ENCODE measurements at regions not wholly inside any gene's neighbourhood (a gene's known extent, or its start where the extent isn't known, plus 50 kb on each side); places are given as distances from the start of the nearest gene placed in this dataset.

DNA sequence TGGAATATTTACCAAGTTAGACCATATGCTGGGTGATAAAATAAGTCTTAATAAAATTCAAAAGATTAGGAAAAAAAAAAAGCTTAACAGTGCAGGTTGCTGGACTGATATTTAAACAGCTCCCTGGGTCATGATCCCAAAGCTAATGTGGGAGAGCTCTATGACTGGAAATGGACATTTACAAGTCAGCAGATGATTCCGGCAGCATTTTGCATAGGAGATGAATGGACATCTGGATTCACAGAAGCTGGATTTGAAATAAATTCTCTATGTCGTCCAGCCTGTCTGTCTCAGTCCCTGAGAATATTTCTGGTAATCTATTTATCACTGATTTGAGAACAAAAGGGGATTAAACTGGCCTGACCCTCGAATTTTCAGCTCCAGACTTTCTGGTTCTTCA lies 52.3 kb upstream of the KLHL25 start:
- DNase-seq (ENCODE audit: low read depth) = no peak

DNA sequence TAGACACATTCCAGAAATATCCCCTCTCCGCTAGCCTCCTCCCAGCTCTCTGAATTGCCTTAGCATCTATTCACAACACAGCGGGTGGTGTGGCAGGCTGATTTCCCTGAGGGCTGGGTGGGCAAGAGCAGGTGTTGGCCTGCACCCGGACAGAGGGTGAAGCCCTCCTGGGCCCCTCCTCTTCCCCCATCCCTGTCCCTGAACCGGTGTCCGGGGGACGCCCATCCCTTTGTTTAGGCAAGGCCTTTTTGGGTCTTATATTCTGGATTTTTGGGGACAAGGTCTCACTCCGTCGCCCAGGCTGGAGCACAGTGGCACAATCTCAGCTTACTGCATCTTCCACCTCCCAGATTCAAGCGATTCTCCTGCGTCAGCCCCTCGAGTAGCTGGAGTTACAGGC lies 55.2 kb upstream of the KLHL25 start:
- no peak for DNase-seq (ENCODE audit: low read depth)

DNA sequence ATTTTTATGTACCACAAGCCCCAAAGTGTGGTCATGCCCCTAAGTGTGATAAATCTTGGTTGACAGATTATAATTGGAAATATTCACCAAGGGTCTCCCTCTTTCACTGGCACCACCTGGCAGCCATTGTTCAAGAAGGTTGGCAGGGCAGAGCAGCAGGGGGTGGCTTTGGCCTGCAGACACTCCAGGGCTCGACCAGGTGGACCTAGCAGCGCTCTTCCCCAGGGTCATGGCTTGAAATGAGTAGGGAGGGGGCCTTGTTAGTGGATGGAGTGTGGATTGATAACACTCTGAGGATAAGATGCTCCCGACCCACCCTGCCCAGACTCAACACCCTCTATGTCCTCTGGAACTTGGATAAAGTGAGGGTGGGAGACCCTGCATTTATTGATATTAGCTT lies 58.2 kb upstream of the KLHL25 start:
- no peak for DNase-seq (ENCODE audit: low read depth)

DNA sequence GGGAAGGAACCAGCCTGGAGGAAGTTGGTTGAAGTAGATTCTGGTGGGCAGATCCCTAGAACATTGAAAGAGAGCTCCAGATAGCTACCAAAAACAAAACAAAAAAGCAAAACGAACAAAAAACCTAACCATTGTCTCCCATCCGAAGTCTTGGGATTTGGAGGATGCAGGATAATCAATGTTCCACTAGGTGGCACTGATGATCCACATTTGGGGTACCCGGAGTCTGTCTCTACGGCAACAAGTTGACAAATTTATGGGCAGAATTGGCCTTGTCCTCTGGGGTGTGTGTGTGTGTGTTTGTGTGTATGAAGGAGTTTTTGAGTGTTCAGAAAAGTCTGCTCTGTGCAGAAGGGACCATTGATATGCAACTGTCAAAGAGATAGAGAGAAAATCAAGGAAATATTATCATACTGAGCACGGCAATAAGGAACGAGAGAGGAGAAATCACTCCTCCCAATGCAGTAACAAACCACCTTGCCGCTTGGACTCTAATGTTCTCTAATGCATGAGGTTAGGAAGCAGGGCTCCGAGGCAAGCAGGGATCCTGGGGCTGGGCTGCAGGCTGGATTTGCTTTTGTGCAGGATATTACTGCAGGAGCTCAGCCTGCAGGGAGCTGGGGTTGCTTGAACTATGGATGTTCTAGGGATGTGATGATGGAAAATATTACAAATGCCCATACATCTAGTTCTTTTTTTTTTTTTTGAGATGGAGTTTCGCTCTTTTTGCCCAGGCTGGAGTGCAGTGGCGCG lies 59.8 kb upstream of the KLHL25 start:
- peak; percentile 7 for DNase-seq (ENCODE audit: low read depth)

DNA sequence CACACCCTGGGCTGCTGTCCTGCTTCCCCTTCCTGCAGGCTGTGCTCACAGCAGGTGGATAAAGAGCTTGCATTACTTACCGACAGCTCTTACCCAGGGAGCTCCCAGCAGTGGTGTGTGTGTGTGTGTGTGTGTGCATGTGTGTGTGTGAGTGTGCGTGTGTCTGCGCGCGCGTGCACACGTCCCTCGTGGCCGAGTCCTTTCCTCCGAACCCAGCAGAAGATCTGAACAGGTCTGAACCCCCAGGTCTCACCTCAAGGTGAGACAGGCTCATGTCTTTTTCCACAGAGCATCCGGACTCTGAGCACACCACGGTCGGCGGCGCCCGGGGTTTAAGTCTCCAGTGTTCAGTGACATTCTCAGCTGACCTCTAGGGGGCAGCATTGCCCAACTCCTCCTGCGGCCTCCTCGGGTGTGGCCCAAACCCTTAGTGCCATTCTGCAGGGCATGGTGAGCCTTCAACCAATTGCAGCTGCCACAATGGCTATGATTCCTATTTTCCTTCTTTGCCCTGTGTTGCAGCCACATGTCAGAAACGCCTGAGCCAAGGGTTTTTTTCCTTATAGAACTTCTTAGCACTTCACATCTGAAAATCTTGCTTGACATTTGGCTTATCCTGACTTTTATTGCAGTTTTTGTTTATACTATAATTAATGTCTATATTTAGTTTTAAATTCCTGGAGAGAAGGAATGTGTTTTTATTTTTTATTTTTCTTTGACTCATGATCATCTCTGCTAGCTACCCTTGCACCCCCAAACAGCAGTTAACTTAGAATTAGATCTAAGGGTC lies 64.1 kb upstream of the KLHL25 start:
- peak; percentile 63 for DNase-seq (ENCODE audit: low read depth)

DNA sequence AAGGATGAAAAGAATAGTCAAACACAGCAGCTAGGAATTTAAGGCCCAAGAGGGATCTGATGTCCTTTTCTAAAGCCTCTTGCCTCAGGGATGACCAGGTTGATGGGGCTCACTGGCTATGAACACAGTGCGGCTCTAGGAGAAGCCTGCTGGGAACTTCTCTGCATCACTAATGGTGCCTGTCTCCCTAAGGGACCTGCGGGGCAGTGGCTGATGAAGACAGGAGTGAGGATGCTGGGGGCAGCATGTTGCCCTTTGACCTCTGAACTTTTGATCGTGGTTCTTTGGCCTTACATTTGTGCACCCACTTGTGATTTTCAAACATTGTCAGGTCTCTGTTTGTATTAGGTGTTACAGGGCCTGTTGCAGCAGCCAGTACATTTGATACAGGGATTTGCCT lies 64.9 kb upstream of the KLHL25 start:
- no peak for DNase-seq (ENCODE audit: low read depth)

DNA sequence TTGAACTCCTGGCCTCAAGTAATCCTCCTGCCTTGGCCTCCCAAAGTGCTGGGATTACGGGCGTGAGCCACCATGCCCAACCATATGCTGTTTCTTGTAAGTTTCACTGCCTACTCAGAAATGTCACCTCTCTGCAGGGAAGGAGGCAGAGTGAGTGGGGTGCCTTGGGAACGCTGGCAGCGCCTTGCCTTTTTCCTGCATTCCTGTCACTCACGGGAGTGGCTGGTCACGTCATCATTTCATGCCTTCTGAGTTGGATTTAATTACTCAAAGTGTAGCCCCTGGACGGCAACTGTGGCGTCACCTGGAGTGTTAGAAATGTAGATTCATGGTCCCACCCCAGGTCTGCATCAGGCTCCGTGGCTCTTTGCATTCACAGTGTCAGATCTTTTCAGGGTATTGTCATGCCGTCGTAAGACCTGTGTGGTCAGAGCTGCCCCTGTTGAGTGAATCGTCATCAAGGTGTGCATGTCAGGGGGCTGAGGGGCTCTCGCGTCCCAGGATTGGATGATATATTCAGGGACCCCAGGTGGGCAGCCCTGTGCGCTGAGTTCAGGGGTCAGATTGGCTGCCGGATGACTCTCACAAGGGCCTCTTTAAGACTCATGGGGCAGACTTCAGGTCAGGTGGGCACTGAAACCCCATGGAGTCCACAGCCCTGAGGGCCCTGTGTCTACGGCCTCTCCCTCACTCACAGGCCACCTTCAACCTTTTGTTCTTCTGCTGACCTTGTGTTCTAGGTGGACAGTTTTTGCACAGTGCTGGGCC lies 65.9 kb upstream of the KLHL25 start:
- DNase-seq (ENCODE audit: low read depth) = no peak

DNA sequence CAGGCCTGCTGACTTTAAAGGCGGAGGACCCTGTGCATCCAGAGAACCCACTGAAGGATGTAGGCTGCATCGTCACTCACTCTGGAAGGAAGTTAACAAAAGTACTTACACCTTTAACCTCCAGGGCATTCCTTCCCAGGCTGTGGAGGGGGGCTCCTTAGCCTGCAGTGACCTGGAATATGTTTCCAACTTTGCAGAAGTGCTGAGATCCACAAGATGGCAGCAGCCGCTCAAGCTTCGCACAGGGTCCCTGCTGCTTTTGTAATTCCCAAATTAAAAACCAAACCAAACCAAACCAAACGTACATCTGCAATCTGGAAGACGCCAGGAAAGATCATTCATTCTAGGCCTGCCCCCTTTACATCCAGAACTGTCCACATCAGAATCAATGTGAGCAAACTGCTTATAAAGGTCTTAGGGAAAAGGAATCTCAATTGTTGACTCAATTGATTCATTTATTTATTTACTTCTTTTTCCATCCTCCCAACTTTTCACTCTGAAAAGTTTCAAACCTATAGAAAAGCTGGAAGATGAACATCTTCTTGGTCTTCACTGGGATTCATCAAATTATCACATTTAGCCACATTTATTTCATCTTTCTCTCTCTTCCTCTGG lies 70.5 kb upstream of the KLHL25 start:
- no peak for DNase-seq (ENCODE audit: low read depth)

DNA sequence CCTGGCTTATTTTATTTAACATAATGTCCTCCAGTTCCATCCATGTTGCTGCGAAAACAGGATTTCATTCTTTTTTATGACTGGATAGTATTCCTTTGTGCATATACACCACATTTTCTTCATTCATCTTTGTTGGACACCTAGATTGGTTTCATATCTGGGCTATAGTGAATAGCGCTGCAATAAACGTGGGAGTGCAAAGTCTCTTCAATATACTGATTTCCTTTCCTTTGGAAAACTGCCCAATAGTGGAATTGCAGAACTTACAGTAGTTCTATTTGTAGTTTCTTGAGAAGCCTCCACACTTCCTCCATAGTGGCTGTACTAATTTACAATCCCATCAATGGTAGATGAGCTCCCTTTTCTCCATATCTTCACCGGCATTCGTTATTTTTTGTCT lies 72.5 kb upstream of the KLHL25 start:
- no peak for DNase-seq (ENCODE audit: low read depth)

DNA sequence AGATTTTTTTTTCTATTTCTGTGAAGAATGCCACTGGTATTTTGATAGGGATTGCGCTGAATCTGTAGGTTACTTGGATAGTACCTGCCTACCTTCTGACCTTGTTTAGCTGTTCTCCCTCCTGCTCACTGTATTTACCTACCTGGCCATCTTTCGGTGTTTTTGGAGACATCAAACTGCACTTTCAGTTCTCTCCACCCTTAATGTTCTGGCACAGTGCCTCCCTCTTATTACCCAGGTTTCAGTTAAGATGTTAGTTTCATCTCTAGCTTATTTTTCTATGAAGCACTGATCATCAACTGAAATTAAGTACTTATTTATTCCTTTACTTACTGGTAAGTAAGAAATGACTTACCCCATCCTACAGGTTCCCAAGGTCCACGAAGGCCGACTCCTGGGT lies 74.4 kb upstream of the KLHL25 start:
- DNase-seq (ENCODE audit: low read depth) = no peak

DNA sequence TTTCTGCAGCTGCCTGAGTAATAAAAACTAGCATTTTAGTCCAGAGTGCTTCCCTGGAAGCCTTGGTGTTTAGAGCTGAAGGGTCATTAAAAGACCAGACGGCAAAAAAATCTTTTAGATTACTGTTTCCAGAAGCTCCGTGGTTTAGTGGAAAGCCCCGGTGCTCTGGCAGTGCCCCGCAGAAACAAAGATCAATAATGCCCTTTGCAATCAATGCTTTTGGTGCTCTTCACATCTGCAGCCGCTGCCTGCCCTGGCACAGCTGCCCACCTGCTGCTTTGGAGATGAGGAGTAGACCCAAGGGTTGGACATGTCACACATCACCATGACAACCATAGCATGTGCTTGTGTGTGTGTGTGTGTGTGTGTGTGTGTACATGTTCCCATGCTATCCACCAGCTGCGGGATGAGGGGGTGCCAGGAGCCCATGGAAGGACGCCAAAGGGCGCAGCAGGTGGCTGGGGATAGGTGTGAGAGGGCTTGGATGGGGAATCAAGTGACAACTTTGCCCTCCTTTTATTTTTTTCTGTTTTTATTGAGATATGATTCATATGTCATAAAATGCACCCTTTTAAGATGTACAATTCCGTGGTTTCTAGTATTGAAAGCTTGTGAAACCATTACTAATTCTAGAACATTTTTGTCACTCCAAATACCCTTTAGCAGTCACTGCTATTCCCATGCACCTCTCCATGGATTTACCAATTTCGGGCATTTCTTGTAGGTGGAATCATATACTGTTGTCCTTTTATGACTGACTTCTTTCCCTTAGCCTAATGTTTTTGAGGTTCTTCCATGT lies 75.7 kb upstream of the KLHL25 start:
- DNase-seq (ENCODE audit: low read depth) = no peak

DNA sequence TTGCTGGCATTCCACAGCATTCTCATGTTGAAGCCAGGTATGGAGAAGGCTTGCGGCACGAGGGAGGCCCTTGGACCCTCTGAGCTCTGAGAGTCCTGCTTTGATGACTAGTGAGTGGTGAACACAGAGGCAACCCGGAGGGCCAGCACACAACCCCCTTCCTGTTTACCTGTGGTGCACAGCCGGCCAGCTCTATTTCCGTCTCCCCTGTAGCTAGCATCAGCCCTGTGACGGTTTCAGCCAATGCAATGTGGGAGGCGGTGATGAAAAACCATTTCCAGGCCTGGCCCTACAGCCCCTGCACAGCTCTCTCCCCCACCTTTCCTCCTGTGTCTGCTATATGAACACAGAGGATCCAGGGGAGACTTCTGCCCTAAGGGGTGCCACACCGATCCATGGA lies 76.8 kb upstream of the KLHL25 start:
- DNase-seq (ENCODE audit: low read depth) = no peak

DNA sequence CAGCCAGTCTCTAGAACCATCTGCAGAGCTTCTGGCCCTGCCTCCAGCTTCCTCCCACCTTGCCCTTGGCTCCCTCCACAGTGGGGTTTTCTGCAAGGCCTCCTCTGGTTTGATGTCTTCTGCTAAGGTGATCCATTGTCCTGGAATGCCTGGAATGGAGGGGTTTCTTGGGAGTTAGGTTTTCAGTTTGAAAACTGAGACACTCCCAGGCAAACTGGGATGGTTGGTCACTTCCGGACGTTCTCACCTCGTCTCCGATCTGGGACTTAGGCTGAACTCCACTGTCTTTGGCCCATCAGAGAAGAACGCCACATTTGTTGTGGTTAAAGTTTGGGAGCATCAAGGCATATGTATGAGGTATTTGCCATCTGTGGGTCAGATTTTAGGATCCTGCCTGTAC lies 77.4 kb upstream of the KLHL25 start:
- DNase-seq (ENCODE audit: low read depth) = no peak

DNA sequence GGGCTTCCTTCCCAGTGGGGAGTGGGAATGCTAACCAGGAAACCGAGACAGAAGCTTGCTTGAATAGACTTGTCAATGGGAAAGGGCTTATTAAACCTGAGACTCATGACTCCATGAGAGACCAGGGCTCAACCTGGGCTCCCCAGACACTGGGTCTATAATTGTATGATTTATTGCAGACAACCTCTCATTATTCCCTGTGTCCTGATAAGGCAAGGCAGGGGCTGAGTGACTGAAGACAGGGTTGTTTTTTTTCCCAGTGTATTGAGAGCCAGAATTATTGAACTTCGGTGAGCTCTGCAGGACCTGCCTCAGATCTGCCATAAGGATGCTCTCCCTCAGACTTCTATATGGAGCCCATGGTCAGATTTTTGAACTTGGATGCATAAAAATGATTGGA lies 79.5 kb upstream of the KLHL25 start:
- no peak for DNase-seq (ENCODE audit: low read depth)

DNA sequence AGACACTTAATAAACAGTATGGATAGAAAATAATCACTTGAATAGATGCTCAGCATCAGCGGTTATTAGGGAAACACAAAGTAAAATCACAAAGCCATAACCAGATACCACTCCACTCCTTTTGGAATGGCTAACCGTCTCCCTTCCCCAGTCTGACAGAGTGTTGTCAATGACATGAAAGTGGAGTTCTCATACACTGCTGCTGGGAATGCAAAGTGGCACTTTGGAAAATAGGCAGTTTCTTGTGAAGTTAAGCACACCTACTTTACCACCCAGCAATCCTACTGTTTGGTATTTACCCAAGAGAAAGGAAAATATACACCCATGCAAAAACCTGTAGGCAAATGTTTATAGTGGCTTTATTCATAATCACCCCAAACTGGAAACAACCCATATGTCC lies 81.0 kb upstream of the KLHL25 start:
- no peak for DNase-seq (ENCODE audit: low read depth)

DNA sequence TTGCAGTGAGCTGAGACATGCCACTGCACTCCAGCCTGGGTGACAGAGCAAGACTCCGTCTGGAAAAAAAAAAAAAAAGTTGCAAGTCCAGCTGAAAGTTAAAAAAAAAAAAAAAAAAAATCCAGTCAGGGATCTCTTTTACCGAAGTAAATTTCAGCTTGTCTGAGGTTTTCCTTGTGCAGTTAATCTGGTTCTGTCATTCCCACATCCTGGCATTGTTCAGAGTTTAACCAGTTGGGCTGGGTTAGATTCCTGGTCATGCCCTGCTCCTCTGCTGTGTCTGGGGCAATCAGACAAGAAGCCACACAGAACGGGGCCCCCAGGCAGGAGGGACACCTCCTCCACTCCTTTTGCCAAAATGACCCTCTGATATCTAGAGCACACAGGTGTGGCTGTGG lies 84.1 kb upstream of the KLHL25 start:
- no peak for DNase-seq (ENCODE audit: low read depth)

DNA sequence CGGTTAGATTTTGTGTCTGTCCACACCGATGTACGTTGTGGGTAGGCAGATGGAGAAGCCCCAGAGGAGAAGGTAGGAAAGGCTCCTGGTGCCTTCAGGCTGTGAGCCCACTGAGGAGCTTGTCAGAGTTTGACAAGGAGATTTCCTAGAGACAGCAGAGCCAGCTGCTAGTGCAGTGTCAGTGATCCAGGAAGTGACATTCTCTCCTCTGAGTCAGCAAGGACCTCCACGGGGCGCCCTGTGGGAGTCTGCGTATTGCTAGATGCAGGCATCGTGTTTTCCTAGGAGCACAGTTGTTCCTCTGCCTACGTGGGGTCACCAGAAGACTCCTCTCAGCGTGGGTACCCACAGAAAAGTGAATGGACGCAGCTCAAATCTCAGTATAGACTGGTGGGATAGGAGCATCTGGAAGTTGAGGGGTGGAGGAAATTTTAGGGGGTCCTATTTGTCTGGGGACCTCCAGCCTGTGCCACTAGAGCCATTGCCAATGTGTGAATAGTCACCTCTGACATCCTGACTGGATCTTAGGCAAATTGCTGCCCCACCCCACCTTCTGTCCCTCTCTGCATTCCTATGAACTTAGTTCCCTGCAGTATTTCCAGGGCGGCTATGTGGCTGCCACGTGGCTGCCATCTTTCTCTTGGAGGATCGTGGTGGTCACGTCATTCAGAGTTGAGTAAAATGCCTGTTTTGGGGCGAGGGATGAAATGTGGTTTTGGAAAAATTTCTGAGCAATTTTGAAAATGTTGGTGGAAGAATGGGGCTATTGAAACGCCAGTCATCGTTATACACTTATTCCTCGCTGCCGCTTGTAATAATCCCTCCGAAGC lies 84.8 kb upstream of the KLHL25 start:
- DNase-seq (ENCODE audit: low read depth) = no peak

DNA sequence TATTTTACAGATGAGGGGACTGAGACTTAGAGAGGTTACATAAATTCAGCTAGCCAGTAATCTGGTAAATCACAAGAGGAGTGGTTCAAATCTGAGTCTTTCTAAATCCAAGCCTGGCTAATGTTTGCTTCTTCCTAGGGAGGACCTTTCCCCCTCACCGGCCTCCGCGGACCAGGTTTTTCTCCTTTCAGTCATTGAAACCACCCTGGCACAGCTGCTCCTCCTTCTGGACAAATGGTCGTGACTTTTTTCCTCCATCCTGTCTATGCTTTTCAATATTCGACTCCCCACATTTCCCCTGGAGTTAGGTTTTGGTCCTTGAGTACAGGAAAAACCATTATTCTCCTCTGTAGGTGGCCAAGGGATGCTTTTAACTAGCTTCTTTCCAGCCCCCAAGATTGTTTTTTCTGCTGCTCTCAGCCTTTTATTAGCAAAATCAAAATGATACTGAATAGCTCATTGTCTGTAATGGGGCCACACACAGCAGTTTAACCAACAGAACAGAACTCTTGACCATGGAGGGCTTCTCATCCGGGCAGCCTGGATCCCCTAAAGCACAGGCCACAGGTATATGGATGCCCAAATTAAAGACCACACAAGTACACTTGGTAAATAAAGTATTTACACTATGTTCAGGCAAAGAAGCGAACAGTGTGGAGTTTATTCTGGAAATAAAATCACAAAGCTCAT lies 85.9 kb upstream of the KLHL25 start:
- no peak for DNase-seq (ENCODE audit: low read depth)

DNA sequence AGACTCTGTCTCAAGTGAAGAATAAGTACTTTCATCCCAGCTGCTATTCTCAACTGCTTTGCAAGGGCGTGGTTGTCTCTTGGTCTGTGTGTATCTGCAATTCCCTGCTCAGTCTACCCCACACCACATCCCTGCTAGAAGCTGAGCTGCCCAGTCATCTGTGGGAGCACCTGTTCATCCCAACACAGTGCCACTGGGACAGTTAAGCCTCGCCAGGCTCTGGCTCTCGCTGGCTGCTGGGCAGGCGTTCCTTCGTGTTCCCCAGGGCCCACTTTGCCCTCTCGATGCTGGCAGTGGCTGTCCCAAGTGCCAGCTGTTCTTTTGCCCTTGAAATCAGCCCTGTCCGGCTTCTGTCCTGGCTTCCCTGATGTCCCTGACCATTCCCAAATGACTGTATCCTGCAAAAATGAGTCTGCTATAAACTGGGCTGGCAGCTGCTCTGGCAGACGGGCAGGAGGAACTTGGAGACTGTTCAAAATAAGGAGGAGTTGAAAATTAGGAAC lies 91.6 kb upstream of the KLHL25 start:
- DNase-seq (ENCODE audit: low read depth) = no peak

All from stimulated activated CD8-positive, alpha-beta memory T cell treated with anti-CD3 and anti-CD28 coated beads, Interleukin-4, amount 100 ng/mL, for 24 hours (primary cell).